ENCODE measurements at regions not wholly inside any gene's neighbourhood (a gene's known extent, or its start where the extent isn't known, plus 50 kb on each side); places are given as distances from the start of the nearest gene placed in this dataset.

DNA sequence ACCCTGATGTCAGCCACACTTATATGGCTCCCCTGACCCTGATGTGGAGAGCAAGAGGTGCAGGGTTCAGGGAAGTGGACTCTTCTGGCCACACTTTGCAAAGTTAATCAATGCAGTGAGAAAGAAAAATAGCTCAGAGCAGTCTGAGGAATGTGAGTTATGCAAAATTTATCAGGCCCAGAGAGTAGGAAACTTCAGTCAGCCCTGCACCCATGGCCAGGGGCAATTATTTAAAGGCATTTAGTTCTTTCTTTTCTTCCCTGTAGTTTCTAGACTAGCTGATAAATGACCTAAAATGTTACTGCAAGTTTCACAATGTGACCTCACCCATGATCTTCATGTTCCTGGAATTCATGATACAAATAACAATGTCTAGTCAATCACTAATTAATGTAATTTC is 143.7 kb upstream of the GGTLC1 start:
- Histone ChIP-seq H3K27me3 (no peaks in the 10 kb centered on the region), H3K4me1 (ENCODE audit: low read depth) (no peaks in the 10 kb centered on the region), H3K4me3 (no peak overlapping the region), H3K9me3 (ENCODE audit: low read depth) (no peaks in the 10 kb centered on the region), H3K27ac (no peak overlapping the region), H3K36me3 (no peaks in the 10 kb centered on the region)
- TF ChIP-seq, protein P1, sequence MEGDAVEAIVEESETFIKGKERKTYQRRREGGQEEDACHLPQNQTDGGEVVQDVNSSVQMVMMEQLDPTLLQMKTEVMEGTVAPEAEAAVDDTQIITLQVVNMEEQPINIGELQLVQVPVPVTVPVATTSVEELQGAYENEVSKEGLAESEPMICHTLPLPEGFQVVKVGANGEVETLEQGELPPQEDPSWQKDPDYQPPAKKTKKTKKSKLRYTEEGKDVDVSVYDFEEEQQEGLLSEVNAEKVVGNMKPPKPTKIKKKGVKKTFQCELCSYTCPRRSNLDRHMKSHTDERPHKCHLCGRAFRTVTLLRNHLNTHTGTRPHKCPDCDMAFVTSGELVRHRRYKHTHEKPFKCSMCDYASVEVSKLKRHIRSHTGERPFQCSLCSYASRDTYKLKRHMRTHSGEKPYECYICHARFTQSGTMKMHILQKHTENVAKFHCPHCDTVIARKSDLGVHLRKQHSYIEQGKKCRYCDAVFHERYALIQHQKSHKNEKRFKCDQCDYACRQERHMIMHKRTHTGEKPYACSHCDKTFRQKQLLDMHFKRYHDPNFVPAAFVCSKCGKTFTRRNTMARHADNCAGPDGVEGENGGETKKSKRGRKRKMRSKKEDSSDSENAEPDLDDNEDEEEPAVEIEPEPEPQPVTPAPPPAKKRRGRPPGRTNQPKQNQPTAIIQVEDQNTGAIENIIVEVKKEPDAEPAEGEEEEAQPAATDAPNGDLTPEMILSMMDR (IDR thresholded peaks at IDR 0.05; ENCODE audit: low read depth, low read length) = no peak
- DNase-seq (ENCODE audit: low read depth in 1 of 2, low spot score in 1 of 2) = peak in 1 of 2 donors; percentile 28

DNA sequence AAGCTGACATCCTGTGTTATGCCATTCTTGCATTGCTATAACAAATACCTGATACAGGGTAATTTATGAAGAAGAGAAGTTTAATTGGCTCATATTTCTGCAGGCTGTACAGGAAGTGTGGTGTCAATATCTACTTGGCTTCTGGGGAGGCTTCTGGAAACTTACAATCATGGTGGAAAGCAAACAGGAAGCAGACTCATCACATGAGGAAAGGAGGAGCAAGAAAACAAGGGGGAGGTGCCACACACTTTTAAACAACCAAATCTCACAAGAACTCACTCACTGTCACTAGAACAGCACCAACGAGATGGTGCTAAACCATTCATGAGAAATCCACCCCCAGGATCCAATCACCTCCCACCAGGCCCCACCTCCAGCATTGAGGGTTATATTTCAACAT is 143.1 kb upstream of the GGTLC1 start:
- Histone ChIP-seq H3K9me3 (ENCODE audit: low read depth) (no peaks in the 10 kb centered on the region), H3K27me3 (no peaks in the 10 kb centered on the region), H3K36me3 (no peaks in the 10 kb centered on the region), H3K4me3 (no peak overlapping the region), H3K4me1 (ENCODE audit: low read depth) (no peaks in the 10 kb centered on the region), H3K27ac (no peak overlapping the region)
- TF ChIP-seq, protein P1 (IDR thresholded peaks at IDR 0.05; ENCODE audit: low read depth, low read length) = no peak
- DNase-seq (ENCODE audit: low read depth in 1 of 2, low spot score in 1 of 2) = no peak

DNA sequence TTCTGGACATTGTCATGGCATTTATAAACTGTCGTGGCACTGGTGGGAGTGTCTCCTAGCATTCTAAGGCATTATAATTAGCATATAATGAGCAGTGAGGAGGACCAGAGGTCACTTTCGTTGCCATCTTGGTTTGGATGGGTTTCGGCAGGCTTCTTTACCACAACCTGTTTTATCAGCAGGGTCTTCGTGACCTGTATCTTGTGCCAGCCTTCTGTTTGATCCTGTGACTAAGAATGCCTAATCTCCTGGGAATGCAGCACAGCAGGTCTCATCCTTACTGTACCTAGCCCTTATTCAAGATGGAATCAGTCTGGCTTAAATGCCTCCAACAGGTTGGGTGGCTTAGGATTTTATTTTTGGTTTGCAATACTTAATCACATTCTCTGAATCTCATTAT is 142.7 kb upstream of the GGTLC1 start:
- no peaks in the 10 kb centered on the region for H3K27me3 ChIP-seq
- H3K36me3 ChIP-seq = no peaks in the 10 kb centered on the region
- DNase-seq (ENCODE audit: low read depth in 1 of 2, low spot score in 1 of 2) = no peak
- H3K27ac ChIP-seq = no peak overlapping the region
- TF ChIP-seq, protein P1 (IDR thresholded peaks at IDR 0.05; ENCODE audit: low read depth, low read length) = no peak
- no peak overlapping the region for H3K4me3 ChIP-seq
- H3K9me3 ChIP-seq (ENCODE audit: low read depth) = no peaks in the 10 kb centered on the region
- no peaks in the 10 kb centered on the region for H3K4me1 ChIP-seq (ENCODE audit: low read depth)

DNA sequence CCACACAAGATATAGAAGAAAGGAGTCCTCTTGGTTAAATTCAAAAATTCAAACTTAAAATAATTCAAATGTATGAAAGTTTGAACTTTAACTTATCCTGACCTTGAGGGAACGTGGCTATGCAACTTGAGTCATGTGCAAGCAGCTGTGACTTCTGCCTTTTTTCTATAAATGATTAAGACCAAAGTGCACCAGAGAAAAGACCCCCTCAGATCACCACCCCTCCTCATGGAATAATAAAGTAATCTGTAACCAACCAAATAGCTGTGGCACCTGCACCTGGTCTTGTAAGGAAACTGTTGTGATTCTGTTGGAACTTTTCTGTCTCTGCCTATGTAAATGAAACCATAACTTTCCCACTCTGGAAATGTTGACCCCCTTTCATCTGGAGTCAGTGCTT is 141.1 kb upstream of the GGTLC1 start:
- TF ChIP-seq, protein P1 (IDR thresholded peaks at IDR 0.05; ENCODE audit: low read depth, low read length) = no peak
- Histone ChIP-seq H3K4me3 (no peak overlapping the region), H3K9me3 (ENCODE audit: low read depth) (no peaks in the 10 kb centered on the region)

DNA sequence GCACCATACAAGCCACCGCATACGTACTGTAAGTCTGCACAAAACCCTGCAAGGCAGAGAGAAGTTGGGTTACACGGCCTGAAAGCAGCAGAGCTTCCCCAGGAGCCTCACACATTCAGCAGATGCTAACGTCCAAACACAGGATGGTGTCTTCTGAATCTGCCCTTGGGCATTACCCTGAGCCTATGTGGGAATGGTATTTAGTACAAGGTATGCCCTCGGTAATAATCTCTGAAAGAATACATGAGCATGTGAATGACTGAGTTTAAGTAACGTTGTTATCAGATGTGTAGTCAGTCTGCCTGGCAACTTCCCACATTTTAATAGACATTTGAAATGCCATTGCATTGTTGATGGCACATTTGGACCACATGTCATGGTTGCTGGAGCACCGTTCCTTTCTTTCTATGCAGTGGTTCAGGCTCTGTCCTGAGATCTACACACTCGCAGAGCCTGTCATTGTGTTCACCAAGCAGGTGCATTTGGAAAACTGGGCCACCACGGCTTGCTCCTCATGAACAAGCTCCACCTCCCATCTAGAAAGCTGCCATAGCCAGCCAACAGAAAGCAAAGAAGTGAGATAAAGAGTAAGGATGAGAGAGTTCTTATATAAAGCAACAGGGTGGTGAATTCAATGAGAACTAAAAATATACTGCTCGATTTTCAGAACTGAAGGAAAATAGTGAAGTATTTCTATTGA is 136.5 kb upstream of the GGTLC1 start:
- no peak for DNase-seq (ENCODE audit: low read depth in 1 of 2, low spot score in 1 of 2)
- TF ChIP-seq, protein P1 (IDR thresholded peaks at IDR 0.05; ENCODE audit: low read depth, low read length) = no peak

More for the DNA sequence above, 141.1 kb upstream of the GGTLC1 start:
- Histone ChIP-seq H3K27ac (no peak overlapping the region), H3K27me3 (no peaks in the 10 kb centered on the region), H3K36me3 (no peaks in the 10 kb centered on the region), H3K4me1 (ENCODE audit: low read depth) (no peaks in the 10 kb centered on the region)
- DNase-seq (ENCODE audit: low read depth in 1 of 2, low spot score in 1 of 2) = no peak

More for the DNA sequence above, 136.5 kb upstream of the GGTLC1 start:
- H3K9me3 ChIP-seq (ENCODE audit: low read depth) = no peaks in the 10 kb centered on the region
- H3K36me3 ChIP-seq = no peaks in the 10 kb centered on the region
- H3K27me3 ChIP-seq = peaks cover 6% of the 10 kb centered on the region
- H3K27ac ChIP-seq = no peak overlapping the region
- H3K4me3 ChIP-seq = no peak overlapping the region
- H3K4me1 ChIP-seq (ENCODE audit: low read depth) = no peaks in the 10 kb centered on the region

Data from cardiac muscle cell (in vitro differentiated cells and primary cell).